Neural progenitor cell (in vitro differentiated cells): ENCODE measurements at regions not wholly inside any gene's neighbourhood (a gene's known extent, or its start where the extent isn't known, plus 50 kb on each side); places are given as distances from the start of the nearest gene placed in this dataset.

ENCODE experiments used
- EZH2 ChIP-seq: fragments of 200-600 bp; sonication (generic); IDR thresholded peaks from 2 replicates; pipeline ENCODE4 v1.6.1; 2017; ENCODE audit warnings: antibody characterized with exemption, mild to moderate bottlenecking, moderate library complexity
- TF ChIP-seq, protein P1 (sequence below): fragments of 200-600 bp; sonication (generic); IDR thresholded peaks from 2 replicates; pipeline ENCODE4 v1.5.1; 2017; ENCODE audit warnings: antibody characterized with exemption, mild to moderate bottlenecking

DNA sequence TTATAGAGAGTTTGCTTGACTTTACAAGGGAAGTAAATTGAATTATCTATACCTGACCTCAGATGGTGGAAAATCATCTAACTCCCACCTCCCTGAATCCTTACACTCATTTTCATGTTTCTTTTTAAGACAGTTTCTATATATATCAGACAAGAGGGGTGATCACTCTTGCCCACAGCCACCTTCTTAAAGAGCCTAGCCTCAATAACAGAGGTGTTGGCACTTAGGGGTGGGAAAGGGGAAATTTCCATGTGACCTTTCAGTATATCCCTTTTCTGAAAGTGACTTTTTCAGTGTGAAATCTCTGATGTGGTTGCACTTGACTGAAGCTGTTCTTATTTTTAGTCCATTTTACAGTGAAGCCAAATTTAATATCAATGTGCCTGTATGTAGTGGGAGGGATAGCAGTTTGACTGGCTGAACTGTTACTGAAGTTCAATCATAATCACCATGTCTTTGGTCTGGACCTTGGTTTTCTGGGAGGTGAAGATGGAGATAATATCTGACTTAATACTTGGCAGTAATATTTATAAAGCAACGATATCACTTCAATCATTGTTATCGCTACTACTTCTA, 141.3 kb downstream of the MAP3K7 start:
- TF ChIP-seq, protein P1, sequence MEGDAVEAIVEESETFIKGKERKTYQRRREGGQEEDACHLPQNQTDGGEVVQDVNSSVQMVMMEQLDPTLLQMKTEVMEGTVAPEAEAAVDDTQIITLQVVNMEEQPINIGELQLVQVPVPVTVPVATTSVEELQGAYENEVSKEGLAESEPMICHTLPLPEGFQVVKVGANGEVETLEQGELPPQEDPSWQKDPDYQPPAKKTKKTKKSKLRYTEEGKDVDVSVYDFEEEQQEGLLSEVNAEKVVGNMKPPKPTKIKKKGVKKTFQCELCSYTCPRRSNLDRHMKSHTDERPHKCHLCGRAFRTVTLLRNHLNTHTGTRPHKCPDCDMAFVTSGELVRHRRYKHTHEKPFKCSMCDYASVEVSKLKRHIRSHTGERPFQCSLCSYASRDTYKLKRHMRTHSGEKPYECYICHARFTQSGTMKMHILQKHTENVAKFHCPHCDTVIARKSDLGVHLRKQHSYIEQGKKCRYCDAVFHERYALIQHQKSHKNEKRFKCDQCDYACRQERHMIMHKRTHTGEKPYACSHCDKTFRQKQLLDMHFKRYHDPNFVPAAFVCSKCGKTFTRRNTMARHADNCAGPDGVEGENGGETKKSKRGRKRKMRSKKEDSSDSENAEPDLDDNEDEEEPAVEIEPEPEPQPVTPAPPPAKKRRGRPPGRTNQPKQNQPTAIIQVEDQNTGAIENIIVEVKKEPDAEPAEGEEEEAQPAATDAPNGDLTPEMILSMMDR: no peak
- no peak for TF ChIP-seq EZH2
